ENCODE measurements at regions not wholly inside any gene's neighbourhood (a gene's known extent, or its start where the extent isn't known, plus 50 kb on each side); places are given as distances from the start of the nearest gene placed in this dataset.

GRCh38 chr5:40381016-40381415 lies 298.7 kb upstream of the PTGER4 start:
- TF ChIP-seq, protein P1, sequence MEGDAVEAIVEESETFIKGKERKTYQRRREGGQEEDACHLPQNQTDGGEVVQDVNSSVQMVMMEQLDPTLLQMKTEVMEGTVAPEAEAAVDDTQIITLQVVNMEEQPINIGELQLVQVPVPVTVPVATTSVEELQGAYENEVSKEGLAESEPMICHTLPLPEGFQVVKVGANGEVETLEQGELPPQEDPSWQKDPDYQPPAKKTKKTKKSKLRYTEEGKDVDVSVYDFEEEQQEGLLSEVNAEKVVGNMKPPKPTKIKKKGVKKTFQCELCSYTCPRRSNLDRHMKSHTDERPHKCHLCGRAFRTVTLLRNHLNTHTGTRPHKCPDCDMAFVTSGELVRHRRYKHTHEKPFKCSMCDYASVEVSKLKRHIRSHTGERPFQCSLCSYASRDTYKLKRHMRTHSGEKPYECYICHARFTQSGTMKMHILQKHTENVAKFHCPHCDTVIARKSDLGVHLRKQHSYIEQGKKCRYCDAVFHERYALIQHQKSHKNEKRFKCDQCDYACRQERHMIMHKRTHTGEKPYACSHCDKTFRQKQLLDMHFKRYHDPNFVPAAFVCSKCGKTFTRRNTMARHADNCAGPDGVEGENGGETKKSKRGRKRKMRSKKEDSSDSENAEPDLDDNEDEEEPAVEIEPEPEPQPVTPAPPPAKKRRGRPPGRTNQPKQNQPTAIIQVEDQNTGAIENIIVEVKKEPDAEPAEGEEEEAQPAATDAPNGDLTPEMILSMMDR (conservative IDR thresholded peaks at IDR 0.05; ENCODE audit: low read depth, low read length): no peak
- no peak for TF ChIP-seq EZH2 (IDR thresholded peaks at IDR 0.05; ENCODE audit: borderline replicate concordance, low read depth, low read length, poor library complexity, severe bottlenecking)

Data from A673 (cell line).